ENCODE measurements at regions not wholly inside any gene's neighbourhood (a gene's known extent, or its start where the extent isn't known, plus 50 kb on each side); places are given as distances from the start of the nearest gene placed in this dataset.

- TF ChIP-seq POLR2AphosphoS5 (IDR thresholded peaks at IDR 0.05; ENCODE audit: low read depth, low read length) (no peak), TAF1 (IDR thresholded peaks at IDR 0.05; ENCODE audit: borderline replicate concordance, insufficient read depth, low read length) (0 out of 2 replicates have a peak, but pooled peaks have one; percentile 23)
These were observed 1047.2 kb downstream of the SLC6A15 start for GRCh38 chr12:83865431-83865830.

- TF ChIP-seq SIN3A (IDR thresholded peaks at IDR 0.05; ENCODE audit: borderline replicate concordance, insufficient read depth, low read length) (no peak), FOXP2 (optimal IDR thresholded peaks at IDR 0.05; ENCODE audit: borderline replicate concordance, extremely low read depth, extremely low read length, insufficient read depth) (no peak), TAF1 (IDR thresholded peaks at IDR 0.05; ENCODE audit: borderline replicate concordance, insufficient read depth, low read length) (no peak), POLR2AphosphoS5 (IDR thresholded peaks at IDR 0.05; ENCODE audit: low read depth, low read length) (no peak)
These were observed 1048.5 kb downstream of the SLC6A15 start for GRCh38 chr12:83864054-83864453.

- no peak for TF ChIP-seq FOXP2 (optimal IDR thresholded peaks at IDR 0.05; ENCODE audit: borderline replicate concordance, extremely low read depth, extremely low read length, insufficient read depth)
- TF ChIP-seq TAF1 (IDR thresholded peaks at IDR 0.05; ENCODE audit: borderline replicate concordance, insufficient read depth, low read length), result no peak
- TF ChIP-seq REST (IDR thresholded peaks at IDR 0.05; ENCODE audit: insufficient read depth in 1 of 2, low read depth in 2 of 2, low read length in 2 of 2), result no peak
- no peak for TF ChIP-seq SIN3A (IDR thresholded peaks at IDR 0.05; ENCODE audit: borderline replicate concordance, insufficient read depth, low read length)
- TF ChIP-seq POLR2AphosphoS5 (IDR thresholded peaks at IDR 0.05; ENCODE audit: low read depth, low read length), result no peak
These were observed 1053.6 kb downstream of the SLC6A15 start for GRCh38 chr12:83859021-83859420.

GRCh38 chr12:83856803-83857202, 1055.8 kb downstream of the SLC6A15 start:
- TF ChIP-seq SIN3A (IDR thresholded peaks at IDR 0.05; ENCODE audit: borderline replicate concordance, insufficient read depth, low read length) (no peak), POLR2AphosphoS5 (IDR thresholded peaks at IDR 0.05; ENCODE audit: low read depth, low read length) (no peak), FOXP2 (optimal IDR thresholded peaks at IDR 0.05; ENCODE audit: borderline replicate concordance, extremely low read depth, extremely low read length, insufficient read depth) (no peak), REST (IDR thresholded peaks at IDR 0.05; ENCODE audit: insufficient read depth in 1 of 2, low read depth in 2 of 2, low read length in 2 of 2) (no peak), TAF1 (IDR thresholded peaks at IDR 0.05; ENCODE audit: borderline replicate concordance, insufficient read depth, low read length) (no peak)

GRCh38 chr12:83850531-83850930, 1062.1 kb downstream of the SLC6A15 start:
- TF ChIP-seq SIN3A (IDR thresholded peaks at IDR 0.05; ENCODE audit: borderline replicate concordance, insufficient read depth, low read length), result no peak
- no peak for TF ChIP-seq REST (IDR thresholded peaks at IDR 0.05; ENCODE audit: insufficient read depth in 1 of 2, low read depth in 2 of 2, low read length in 2 of 2)
- no peak for TF ChIP-seq POLR2AphosphoS5 (IDR thresholded peaks at IDR 0.05; ENCODE audit: low read depth, low read length)
- TF ChIP-seq FOXP2 (optimal IDR thresholded peaks at IDR 0.05; ENCODE audit: borderline replicate concordance, extremely low read depth, extremely low read length, insufficient read depth), result no peak
- no peak for TF ChIP-seq TAF1 (IDR thresholded peaks at IDR 0.05; ENCODE audit: borderline replicate concordance, insufficient read depth, low read length)

GRCh38 chr12:83848702-83849101, 1063.9 kb downstream of the SLC6A15 start:
- peak; percentile 53 to 86; a peak in 3 of 4 replicates for TF ChIP-seq REST (IDR thresholded peaks at IDR 0.05; ENCODE audit: insufficient read depth in 1 of 2, low read depth in 2 of 2, low read length in 2 of 2)
- TF ChIP-seq SIN3A (IDR thresholded peaks at IDR 0.05; ENCODE audit: borderline replicate concordance, insufficient read depth, low read length), result no peak

Data from PFSK-1 (cell line).